Ureter (tissue), 1 donor: ENCODE measurements at regions not wholly inside any gene's neighbourhood (a gene's known extent, or its start where the extent isn't known, plus 50 kb on each side); places are given as distances from the start of the nearest gene placed in this dataset.
"Not testable (repeated sequence)": the region's sequence is repeated elsewhere in the genome, so short reads cannot be mapped to it uniquely, and the experiment has no call there.

Experiments
- DNase-seq: peaks from one replicate; pipeline ENCODE4 v3.0.0-alpha.2; 2020; ENCODE audit warnings: low spot score
- donor health status: DM: yes; HTN: yes; CAD: no.

GRCh38 chr20:30295967-30296366 lies 961.5 kb upstream of the DEFB115 start:
- DNase-seq: not testable (repeated sequence)

DNA sequence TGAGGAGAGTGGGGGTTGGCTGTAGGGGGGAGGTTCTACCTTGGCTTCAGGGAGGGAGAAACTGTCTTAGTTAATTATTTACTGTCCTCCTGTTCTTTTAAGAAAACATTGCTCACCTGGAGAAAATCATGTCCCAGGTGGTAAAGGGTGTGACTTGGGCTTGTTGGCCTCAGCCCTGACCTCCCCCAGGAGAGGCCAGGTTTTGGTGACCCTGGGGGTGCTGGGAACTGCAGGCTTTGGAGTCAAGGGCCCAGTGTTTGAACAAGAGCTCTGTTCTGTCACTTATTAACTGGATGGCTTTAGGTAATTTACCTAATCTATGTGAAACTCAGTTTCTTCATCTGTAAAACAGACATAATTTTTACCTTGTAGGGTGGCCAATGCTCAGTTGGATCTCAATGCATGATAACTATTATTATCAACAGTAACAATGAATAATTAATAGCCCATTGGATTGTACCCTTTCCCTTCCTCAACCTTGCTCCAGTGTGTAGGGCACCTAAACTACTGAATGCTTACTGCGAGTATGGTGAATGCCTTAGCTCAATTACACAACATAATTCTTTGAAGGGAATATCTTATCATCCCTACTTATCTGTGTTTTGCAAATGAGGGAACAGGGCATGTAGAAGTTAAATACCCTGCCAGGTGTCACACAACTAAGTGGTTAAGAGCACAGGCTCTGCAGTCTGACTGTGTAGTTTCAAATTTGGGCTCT lies 959.4 kb upstream of the DEFB115 start:
- DNase-seq: not testable (repeated sequence)

DNA sequence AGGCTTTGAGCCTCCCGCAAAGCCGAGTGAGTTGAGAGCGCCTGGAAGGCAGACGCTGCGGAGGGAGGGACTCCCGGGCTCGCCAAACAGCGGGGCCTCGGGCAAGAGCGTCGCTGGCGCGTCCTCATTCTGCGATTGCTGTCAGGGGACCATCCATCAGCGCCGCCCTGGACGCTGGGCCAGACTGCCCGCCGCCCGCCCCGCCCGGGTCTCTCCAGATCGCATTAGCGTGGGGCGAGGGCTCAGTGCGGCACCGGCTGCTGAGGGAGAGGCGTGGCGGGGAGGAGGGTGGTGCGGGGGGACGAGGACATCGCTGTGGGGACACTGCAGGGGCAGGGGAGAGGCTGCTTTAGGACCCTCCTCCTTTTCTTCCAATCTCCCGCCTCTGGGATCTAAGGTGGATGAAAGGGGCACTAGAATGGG lies 957.2 kb upstream of the DEFB115 start:
- not testable (repeated sequence) for DNase-seq

- not testable (repeated sequence) for DNase-seq
Observed at GRCh38 chr20:30302786-30303185, 954.7 kb upstream of the DEFB115 start.

DNA sequence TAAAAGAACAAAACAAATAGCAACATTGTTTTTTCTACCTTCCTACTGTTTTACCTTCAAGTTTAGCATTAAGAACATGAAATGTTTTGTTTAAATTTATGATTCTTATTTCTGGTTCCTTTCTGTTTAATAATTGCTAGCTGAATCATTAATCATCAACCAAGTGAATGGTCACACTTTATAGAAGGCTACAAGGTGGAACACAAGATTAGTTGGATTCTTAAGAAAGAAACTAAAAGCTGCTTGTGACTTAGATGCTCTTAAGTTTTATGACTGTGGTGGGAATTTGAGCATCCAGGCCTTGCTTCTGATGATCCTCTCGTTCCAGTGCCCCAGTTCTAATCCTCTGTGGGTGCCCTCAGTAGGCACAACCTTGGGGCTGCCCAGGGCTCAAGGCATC lies 947.5 kb upstream of the DEFB115 start:
- not testable (repeated sequence) for DNase-seq

- not testable (repeated sequence) for DNase-seq
Observed at GRCh38 chr20:30310385-30310784, 947.1 kb upstream of the DEFB115 start.

DNA sequence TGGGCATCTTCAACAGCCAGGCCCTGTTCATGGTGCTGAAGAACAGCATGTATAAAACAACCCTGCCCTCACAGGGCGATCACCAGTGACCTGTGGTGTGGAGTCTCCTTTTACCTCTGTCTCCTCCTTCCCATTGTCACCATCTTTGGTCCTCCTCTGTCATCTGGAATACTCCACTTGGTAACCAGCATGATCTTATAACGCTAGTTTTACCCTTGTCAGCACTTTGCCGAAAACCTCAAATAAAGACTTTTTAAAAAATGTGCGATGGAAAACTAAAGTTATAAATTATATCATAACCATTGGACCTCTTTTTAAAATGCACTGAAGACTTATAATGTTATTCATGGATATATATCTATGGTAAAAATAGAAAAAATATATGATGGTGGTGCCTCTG lies 945.2 kb upstream of the DEFB115 start:
- DNase-seq: not testable (repeated sequence)

DNA sequence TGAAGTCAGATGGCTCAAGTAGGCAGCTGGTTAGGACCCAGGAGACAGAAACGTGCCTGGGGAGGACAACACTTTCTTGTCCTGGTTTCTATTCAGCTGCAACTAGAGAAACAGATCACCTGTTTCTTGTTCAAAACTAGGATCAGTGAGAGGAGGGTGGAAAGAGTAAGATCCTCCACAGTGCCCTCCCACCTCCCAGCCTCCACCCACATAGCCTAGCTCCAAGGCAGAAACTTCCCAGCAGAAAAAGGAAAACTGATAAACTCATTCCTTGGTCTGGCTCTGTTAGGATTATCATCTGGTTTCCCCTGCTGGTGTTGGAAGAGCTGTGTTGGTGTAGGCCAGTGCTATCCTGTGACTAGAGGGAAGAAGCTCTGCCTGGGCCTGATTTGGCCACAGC lies 943.8 kb upstream of the DEFB115 start:
- not testable (repeated sequence) for DNase-seq

GRCh38 chr20:30316063-30316462 lies 941.4 kb upstream of the DEFB115 start:
- not testable (repeated sequence) for DNase-seq

- not testable (repeated sequence) for DNase-seq
Observed at GRCh38 chr20:30316532-30317299, 940.7 kb upstream of the DEFB115 start.

DNA sequence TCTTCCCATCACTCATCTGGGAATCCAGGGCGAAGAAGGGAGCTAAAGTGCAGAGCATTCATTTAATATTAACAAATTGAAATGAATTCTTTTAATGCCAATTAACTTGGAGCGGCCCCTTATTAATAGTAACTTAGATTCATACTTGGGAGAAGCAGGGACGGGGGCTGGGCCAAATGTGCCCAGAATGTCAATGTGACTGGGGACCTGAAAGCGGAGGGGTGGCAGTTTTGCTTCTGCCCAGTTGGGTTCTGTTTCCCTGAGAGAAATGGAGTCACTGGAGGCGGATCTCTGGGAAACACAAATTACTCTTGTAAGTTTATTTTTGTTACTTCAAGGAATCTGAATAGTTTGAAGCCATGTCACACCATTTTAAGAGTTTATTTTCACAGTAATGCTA lies 923.7 kb upstream of the DEFB115 start:
- DNase-seq: not testable (repeated sequence)

- not testable (repeated sequence) for DNase-seq
Observed at GRCh38 chr20:30337556-30337955, 919.9 kb upstream of the DEFB115 start.

GRCh38 chr20:30348932-30349331 lies 908.5 kb upstream of the DEFB115 start:
- DNase-seq: not testable (repeated sequence)

- not testable (repeated sequence) for DNase-seq
Observed at GRCh38 chr20:30356854-30357467, 900.5 kb upstream of the DEFB115 start.

GRCh38 chr20:30361756-30362155 lies 895.7 kb upstream of the DEFB115 start:
- DNase-seq: not testable (repeated sequence)

DNA sequence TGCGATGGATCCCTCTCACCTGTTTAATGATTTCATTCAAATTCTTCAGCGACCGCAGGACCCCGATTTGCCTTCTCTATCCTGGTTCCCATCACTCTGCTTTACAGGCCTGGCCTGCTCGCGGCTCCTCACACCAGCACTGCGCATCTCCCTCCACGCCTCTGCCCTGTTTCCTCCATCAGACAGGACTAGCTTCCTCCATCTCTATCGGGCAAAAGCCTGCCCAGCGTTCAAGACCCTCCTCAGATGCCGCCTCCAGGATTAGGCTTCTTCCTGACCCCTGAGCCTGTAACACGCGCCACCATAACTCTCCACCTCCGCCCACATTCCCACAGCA lies 881.1 kb upstream of the DEFB115 start:
- DNase-seq: not testable (repeated sequence)

DNA sequence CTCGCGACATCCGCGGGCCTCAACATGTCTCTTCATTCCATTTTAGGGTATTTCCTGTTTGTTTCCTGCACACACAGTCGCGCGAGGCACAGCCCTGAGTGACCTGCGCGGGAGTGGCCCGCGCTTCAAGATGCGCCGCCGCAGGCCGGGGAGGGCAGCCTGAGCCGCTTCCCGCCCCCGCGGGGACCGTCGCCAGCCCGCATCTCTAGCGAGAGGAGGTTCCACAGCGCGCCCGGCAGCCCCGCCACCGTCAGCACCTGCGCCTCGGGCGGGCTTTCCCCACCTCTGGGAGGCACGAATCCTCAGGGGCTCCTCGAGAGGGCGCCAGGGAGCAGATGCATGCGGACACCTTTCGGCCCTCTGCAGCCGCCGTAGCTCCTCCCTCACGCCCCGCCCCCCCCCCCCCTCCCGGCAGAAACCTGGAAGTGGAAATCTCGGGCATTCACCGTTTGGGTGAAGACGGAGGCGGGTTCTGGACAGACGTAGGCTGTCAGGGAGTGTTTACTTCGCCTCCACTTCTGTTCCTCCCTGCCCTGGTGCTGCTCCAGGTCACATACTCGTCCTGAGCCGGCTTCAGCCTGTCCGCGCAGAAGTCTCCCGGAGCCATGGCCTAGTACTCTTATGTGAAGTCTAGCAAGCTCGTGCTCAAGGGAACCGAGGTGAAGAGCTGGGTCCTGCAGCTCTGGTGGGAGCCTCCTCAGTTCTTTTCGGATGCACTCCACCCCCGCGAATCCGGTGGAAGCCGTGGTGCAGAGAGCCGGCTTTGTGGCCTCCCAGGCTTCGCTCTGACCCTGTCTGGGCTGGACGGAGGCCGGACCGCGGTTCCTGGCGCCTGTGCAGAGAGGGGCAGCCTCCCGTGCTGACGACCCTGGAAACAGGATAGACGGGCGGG lies 880.5 kb upstream of the DEFB115 start:
- peak; percentile 81 for DNase-seq

DNA sequence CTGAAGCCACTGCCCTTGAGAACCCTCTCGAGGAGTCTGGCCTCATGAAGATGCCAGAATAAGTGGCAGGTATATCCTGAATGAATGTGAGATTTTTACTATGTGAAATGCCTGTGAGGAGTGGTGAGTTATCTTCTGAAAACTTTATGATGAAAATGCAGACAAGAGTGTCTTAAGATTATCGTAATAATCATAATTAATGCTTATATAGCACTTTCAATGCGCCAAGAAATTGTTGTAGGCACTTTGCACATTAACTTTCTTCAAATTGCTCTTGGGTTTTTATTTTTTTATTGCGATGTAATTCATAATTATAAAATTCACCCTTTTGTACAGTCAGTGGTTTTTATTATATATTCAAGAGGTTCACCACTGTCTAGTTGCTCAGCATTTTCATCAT lies 879.1 kb upstream of the DEFB115 start:
- DNase-seq: not testable (repeated sequence)

GRCh38 chr20:30378721-30379120 lies 878.7 kb upstream of the DEFB115 start:
- not testable (repeated sequence) for DNase-seq

DNA sequence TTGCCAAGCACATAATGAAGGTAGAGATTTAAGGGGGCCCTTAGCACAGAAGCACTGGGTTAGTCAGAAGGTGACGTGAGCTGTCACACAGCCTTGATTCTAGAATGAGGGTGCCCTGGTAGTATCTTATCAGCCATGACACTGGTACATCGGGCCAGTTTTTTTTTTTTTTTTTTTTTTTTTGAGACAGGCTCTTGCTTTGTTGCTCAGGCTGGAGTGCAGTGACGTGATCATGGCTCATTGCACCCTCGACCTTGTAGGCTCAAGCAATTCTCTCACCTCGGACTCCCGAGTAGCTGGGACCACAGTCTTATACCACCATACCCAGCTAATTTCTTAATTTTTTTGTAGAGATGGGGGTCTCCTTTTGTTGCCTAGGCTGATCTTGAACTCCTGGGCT lies 872.6 kb upstream of the DEFB115 start:
- not testable (repeated sequence) for DNase-seq

DNA sequence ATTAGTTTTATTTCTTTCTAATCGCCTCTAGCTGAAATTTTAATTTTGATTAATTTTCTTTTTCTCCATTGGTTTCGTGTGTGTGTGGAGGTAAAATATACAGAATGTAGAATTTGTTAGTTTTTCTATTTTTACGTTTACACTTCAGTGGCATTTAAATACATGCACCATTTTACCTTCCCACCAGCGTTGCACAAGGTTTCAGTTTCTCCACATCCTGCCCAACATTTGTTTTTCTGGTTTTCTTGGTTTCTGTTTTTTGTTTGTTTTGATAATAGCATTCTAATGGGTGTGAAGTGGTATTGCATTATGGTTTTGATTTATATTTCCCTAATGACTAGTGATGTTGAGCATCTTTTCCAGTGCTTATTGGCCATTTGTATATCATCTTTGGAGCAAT lies 871.4 kb upstream of the DEFB115 start:
- DNase-seq: not testable (repeated sequence)

DNA sequence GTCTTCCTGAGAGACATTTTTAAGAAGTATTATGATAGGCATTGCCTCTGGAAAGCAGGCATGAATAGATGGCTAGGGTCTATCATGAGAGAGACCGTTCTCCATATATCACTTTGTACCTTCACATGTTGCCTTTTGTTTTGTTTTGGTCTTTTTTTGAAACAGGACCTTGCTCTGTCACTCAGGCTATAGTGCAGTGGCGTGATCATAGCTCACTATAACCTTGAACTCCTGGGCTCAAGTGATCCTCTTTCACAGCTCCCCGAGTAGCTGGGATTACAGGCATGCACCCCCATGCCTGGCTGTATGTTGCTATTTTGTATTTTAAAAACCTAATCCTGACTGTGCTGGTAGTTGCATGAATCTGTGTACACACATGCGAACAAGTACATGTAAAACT lies 869.6 kb upstream of the DEFB115 start:
- not testable (repeated sequence) for DNase-seq
